ENCODE measurements at regions not wholly inside any gene's neighbourhood (a gene's known extent, or its start where the extent isn't known, plus 50 kb on each side); places are given as distances from the start of the nearest gene placed in this dataset.
"Not testable (repeated sequence)": the region's sequence is repeated elsewhere in the genome, so short reads cannot be mapped to it uniquely, and the experiment has no call there.

GRCh38 chr4:45207241-45207863, 481.0 kb upstream of the GNPDA2 start:
- DNase-seq, result not testable (repeated sequence)

- no peak for DNase-seq
Measured at GRCh38 chr4:45199736-45200135, 473.4 kb upstream of the GNPDA2 start.

- no peak for DNase-seq
Measured at GRCh38 chr4:45188501-45188900, 462.1 kb upstream of the GNPDA2 start.

- no peak for DNase-seq
Measured at GRCh38 chr4:45186249-45186648, 459.9 kb upstream of the GNPDA2 start.

DNA sequence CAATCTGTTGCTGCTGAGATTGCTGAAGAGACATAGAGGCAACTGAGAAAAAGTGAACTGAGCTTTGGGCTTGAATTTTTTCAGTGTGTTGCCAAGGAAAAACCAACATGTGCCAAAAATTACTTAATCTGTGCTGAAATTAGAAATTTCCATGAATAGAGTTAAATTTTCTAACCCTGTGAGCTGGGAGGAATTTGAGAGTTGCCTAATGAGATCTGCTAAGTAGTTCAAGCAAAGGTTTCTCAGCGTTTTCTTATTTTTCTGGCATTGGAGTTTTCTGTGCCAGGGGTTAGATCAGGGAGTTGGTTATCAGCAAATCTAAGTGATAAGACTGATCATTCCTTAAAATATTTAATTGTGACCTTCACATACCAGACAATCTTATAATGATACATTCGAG, 457.5 kb upstream of the GNPDA2 start:
- no peak for DNase-seq

- no peak for DNase-seq
Measured at GRCh38 chr4:45172636-45173035, 446.3 kb upstream of the GNPDA2 start.

- DNase-seq, result no peak
Measured at GRCh38 chr4:45160951-45161350, 434.6 kb upstream of the GNPDA2 start.

DNA sequence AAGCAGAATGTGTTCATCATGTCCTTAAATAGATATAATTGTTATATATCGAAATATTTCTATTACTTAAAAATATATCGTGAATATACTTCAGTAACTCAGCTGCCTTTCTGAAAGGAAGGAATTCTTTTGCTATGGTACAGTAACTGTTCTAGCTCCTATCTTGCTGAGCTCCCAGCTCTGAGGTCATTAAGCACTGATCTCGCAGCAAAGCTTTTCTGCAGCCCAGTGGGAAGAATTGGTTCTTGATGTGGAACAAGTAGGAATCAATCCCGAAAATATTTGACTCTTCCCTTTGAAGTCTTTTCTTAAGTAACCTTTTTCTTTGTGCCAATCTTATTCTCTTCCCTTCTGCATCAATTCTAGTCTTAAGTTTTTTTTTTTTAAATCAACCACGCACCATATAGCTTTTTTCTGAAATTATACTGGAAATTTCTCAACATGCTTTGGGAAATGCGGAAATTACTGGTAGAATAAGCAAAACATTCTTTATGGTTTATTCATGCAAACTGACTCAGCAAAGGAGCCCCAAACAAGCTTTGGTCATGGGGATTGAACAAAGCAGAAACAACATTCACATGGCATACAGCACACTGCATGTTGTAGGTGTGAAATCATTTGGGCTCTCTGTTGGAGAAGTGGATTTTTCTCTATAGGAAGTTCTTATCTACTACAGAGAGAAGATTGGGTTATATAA, 428.9 kb upstream of the GNPDA2 start:
- DNase-seq, result no peak

GRCh38 chr4:45147866-45148265, 421.5 kb upstream of the GNPDA2 start:
- no peak for DNase-seq

- no peak for DNase-seq
Measured at GRCh38 chr4:45131020-45131419, 404.7 kb upstream of the GNPDA2 start.

DNA sequence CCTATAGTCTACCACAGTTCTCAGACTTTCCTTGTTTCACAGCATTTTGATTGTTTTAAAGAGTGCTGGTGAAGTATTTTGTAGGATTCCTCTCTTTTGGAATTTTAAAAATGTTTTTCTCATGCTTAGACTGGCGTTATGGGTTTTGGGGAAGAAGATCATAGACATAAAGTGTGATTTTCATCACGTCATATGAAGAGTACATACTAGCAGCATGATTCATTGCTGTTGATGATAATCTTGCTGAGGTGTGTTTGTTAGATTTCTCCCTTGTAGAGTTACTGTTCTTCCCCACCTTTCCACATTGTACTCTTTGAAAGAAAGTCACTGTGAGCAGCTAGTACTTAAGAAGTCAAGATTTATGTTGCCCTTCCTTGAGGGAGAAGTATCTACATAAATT, 396.1 kb upstream of the GNPDA2 start:
- no peak for DNase-seq

- DNase-seq, result no peak
Measured at GRCh38 chr4:45121426-45121975, 395.1 kb upstream of the GNPDA2 start.

DNA sequence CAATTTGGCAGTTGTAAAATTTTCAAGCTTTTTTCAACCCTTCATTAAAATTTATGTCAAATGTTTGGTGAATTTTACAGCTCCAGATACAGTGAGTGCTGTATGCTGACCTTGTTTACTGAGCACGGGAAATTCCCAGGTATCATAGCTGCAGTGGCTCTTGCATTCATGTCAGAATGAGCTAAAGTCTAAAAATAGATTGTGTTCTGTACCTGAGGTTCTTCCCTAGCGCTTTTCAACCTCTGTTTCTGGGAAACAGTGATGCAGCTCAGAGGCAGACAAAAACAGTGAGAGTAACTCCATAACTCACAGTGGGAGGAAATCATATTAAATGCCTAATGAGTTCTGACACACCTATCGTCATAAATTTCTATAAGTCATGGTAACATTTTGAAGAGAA, 393.8 kb upstream of the GNPDA2 start:
- DNase-seq, result no peak

DNA sequence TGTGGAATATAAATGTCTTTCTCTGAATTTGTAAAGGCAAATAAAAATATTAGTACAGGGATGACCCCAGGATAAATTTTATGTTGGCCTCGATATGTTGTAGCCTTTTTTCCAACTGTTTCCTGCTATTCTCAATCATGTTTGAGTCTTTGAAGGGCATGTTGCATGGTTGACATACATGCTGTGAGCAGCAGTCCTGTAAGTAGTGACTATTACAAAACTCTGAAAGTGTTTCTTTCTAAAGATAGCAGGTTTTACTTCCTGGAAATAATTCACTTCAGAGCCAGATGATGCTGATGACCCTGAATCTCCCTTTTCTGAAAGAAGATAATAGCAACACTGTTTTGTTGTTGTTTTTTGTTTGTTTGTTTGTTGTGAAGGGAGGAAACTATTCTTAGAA, 393.0 kb upstream of the GNPDA2 start:
- no peak for DNase-seq

DNA sequence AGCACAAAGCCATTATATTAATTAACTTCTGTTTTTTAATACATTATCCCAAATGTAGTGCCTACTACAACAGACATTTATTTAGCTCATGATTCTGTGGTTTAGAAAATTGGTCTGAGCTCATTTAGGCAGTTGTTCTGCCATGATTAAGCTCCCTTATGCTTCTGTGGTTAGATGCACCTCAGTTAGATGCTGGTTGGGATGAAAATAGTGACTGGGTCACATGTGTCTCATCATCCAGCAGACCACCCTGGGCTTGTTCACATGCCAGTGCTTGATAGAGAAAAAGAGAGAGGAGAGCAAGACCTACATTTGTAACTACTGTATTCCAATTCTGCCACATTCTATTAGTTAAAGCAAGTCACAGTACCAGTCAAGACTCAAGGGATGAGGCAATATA, 376.4 kb upstream of the GNPDA2 start:
- DNase-seq, result no peak

DNA sequence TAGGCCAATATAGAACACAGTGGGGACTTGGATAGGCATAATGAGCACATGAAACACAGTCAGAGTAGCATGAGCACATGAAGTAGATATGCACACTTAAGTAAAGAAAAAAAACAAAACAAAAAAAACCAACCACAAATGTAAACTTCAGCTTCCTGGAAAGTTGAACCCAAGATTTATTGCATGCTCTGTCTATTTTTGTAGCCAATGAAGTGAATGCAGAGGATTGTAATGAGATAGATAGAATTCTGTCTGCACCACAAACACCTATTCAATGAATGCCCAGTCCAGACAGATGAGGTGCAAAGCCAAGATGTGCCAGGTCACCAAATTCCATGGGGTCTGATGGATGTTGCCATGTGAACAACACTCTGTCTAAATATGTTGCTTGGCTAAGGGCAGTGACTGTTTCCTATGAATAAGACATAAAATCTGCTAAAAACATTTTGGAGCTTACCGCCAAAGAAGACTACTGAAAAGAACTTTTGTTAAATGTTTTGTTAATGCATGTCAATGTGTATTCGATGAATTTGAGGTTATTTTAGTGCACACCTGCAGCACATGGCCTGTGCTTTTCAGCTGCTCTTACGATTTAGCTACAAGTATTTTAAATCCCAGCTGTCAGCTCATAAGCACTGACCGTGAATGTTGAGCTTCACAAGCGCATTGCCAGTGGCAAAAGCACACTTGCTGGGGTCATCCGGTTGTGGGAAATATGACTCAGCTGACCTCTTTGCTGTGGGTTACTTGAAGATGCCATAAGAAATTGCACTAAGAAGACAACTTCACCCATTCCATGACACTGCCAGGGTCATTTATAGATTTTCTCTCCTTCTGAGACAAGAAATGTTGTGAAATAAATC, 374.8 kb upstream of the GNPDA2 start:
- no peak for DNase-seq

DNA sequence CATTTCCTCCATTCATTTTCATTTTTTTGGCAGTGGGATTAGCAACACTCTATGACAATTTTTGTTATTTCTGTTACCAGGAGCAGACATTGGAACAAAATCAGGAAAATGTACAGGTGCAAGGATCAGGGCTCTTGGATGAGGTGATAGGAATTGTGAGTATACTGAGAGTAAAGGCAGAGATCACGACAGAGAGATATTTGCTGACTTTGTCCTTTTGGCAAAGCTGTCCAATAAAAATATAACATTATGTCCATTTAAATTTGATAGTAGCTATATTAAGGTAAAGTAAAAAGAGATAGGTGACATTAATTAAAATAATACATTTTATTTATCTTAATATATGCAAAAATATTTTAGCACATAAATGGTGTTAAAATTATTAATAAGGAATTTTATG, 373.1 kb upstream of the GNPDA2 start:
- DNase-seq, result no peak

DNA sequence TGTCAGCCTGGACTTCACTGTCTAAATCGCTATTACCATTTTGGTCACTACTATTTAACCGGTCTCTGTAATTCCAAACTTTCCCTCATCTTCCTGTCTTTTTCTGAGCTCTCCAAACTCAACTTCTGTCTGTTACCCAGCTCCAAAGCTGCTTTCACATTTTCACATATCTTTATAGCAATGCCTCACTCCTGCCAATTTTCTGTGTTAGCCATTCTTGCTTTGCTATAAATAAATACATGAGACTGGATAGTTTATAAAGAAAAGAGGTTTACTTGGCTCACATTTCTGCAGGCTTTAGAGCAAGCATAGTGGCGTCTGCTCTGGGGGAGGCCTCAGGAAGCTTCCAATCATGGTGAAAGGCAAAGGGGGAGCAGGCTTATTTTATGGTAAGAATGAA, 368.3 kb upstream of the GNPDA2 start:
- no peak for DNase-seq

GRCh38 chr4:45082101-45082500, 355.7 kb upstream of the GNPDA2 start:
- no peak for DNase-seq

DNA sequence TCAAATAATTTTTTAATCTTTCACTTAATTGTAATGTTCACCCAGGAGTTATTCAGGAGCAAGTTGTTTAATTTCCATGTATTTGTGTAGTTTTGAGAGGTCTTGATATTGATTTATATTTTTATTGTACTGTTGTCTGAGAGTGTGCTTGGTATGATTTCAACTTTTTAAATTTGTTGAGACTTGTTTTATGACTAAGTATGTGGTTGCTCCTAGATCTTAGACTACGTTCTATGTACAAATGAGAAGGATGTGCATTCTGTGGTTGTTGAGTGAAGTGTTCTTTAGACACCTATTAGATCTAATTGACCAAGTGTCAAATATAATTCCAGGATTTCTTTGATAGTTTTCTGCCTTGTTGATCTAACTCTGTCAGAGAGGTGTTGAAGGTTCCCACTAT, 353.3 kb upstream of the GNPDA2 start:
- no peak for DNase-seq

GRCh38 chr4:45078201-45078600, 351.8 kb upstream of the GNPDA2 start:
- no peak for DNase-seq

DNA sequence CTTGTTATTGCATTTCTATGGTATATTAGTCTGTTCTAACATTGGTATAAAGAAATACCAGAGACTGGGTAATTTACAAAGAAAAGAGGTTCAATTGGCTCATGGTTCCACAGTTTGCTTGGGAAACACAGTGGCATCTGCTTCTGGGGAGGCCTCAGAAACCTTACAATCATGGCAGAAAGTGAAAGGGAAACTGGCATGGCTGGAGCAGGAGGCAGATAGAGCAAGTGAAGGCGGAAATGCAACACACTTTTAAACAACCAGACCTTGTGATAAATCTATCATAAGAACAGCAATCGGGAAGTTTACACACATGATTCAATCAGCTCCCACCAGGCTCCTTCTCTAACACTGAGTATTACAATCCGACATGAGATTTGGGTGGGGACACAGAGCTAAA, 346.6 kb upstream of the GNPDA2 start:
- no peak for DNase-seq

DNA sequence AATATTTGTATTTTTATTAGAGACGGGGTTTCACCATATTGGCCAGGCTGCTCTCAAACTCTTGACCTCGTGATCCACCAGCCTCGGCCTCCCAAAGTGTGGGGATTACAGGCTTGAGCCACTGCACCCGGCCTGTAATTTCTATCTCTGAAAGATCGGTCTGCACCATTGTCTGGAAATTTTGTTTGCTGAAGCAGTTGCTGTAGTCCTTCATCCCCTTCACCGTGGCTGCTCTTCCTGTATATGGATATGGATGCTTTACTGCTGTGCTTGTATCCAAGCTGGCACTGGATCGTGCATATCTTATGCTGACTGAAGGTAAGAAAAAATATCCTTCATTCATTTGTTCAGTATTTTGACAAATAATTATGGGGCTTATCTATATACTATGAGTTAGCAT, 338.4 kb upstream of the GNPDA2 start:
- no peak for DNase-seq

DNA sequence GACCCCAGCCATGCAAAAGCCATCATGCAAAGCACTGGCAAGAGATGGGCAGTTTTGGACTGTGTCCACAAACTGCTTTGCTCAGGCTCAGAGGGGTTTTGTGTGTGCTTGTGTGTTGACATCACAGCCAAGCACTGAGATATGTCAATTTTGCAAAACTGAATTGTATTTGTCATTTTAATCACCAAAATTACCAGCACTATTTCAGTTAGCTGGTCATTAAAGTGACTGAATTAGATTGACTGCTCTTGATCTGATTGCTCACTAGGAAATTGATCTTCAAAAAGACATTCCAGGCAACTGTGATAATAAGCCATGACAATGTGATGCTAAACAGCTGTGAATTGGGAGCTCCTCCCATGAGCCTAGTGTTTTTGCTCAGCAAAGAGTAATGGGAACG, 337.3 kb upstream of the GNPDA2 start:
- DNase-seq, result no peak

Measured in fibroblast of upper back skin (primary cell).